ENCODE measurements at regions not wholly inside any gene's neighbourhood (a gene's known extent, or its start where the extent isn't known, plus 50 kb on each side); places are given as distances from the start of the nearest gene placed in this dataset.

GRCh38 chr1:172900376-172900997 is 150.3 kb downstream of the TNFSF18 start:
- TF ChIP-seq EZH2phosphoT487 (IDR thresholded peaks at IDR 0.05; ENCODE audit: low read depth, severe bottlenecking, unreplicated experiment) (no peak), CTCF (IDR thresholded peaks at IDR 0.05; ENCODE audit: poor library complexity) (no peak), EZH2 (IDR thresholded peaks at IDR 0.05; ENCODE audit: borderline replicate concordance) (no peak)
- 97% methylated on average over 2 of the region's 2 CpGs for WGBS (ENCODE audit: low lambda C conversion rate, missing lambda C conversion rate)

GRCh38 chr1:172902200-172902599 is 148.5 kb downstream of the TNFSF18 start:
- Histone ChIP-seq H3K4me3 (no peak overlapping the region), H3K27ac (no peak overlapping the region), H3K79me2 (no peaks in the 10 kb centered on the region), H3K36me3 (replicated peaks; ENCODE audit: insufficient read depth, low read depth) (no peaks in the 10 kb centered on the region), H3K27me3 (no peaks in the 10 kb centered on the region), H3K4me1 (ENCODE audit: insufficient read depth) (no peaks in the 10 kb centered on the region), H3K9me2 (replicated peaks; ENCODE audit: insufficient read depth) (no peaks in the 10 kb centered on the region), H3K4me2 (no peak overlapping the region), H3K9me3 (ENCODE audit: low read depth) (no peaks in the 10 kb centered on the region), H4K20me1 (ENCODE audit: insufficient read depth, poor library complexity, severe bottlenecking) (no peaks in the 10 kb centered on the region), H2AFZ (no peak overlapping the region)
- 99% methylated on average over 2 of the region's 2 CpGs for WGBS (ENCODE audit: low lambda C conversion rate, missing lambda C conversion rate)
- no peak for TF ChIP-seq CTCF (IDR thresholded peaks at IDR 0.05; ENCODE audit: poor library complexity)
- no peak for TF ChIP-seq EZH2phosphoT487 (IDR thresholded peaks at IDR 0.05; ENCODE audit: low read depth, severe bottlenecking, unreplicated experiment)
- no peak for TF ChIP-seq EZH2 (IDR thresholded peaks at IDR 0.05; ENCODE audit: borderline replicate concordance)
- no peak for DNase-seq (ENCODE audit: low spot score)

More at GRCh38 chr1:172900376-172900997, 150.3 kb downstream of the TNFSF18 start:
- Histone ChIP-seq H3K27me3 (no peaks in the 10 kb centered on the region), H3K79me2 (no peaks in the 10 kb centered on the region), H3K9me2 (replicated peaks; ENCODE audit: insufficient read depth) (no peaks in the 10 kb centered on the region), H3K9me3 (ENCODE audit: low read depth) (no peaks in the 10 kb centered on the region), H3K27ac (no peak overlapping the region), H3K36me3 (replicated peaks; ENCODE audit: insufficient read depth, low read depth) (no peaks in the 10 kb centered on the region), H3K4me2 (no peak overlapping the region), H2AFZ (no peak overlapping the region), H3K4me3 (no peak overlapping the region), H3K4me1 (ENCODE audit: insufficient read depth) (no peaks in the 10 kb centered on the region), H4K20me1 (ENCODE audit: insufficient read depth, poor library complexity, severe bottlenecking) (no peaks in the 10 kb centered on the region)
- DNase-seq (ENCODE audit: low spot score) = no peak

- no peak for TF ChIP-seq EZH2 (IDR thresholded peaks at IDR 0.05; ENCODE audit: borderline replicate concordance)
- no peak for TF ChIP-seq CTCF (IDR thresholded peaks at IDR 0.05; ENCODE audit: poor library complexity)
- TF ChIP-seq EZH2phosphoT487 (IDR thresholded peaks at IDR 0.05; ENCODE audit: low read depth, severe bottlenecking, unreplicated experiment) = no peak
- 55% methylated on average over 1 of the region's 1 CpG for WGBS (ENCODE audit: low lambda C conversion rate, missing lambda C conversion rate)
- H3K4me1 ChIP-seq (ENCODE audit: insufficient read depth) = no peaks in the 10 kb centered on the region
- H3K4me2 ChIP-seq = no peak overlapping the region
- no peaks in the 10 kb centered on the region for H3K9me2 ChIP-seq (replicated peaks; ENCODE audit: insufficient read depth)
- no peaks in the 10 kb centered on the region for H4K20me1 ChIP-seq (ENCODE audit: insufficient read depth, poor library complexity, severe bottlenecking)
- H3K36me3 ChIP-seq (replicated peaks; ENCODE audit: insufficient read depth, low read depth) = no peaks in the 10 kb centered on the region
- no peak overlapping the region for H2AFZ ChIP-seq
- no peak overlapping the region for H3K4me3 ChIP-seq
- no peaks in the 10 kb centered on the region for H3K9me3 ChIP-seq (ENCODE audit: low read depth)
- no peaks in the 10 kb centered on the region for H3K27me3 ChIP-seq
- no peaks in the 10 kb centered on the region for H3K79me2 ChIP-seq
- no peak for DNase-seq (ENCODE audit: low spot score)
- no peak overlapping the region for H3K27ac ChIP-seq
These were observed 147.8 kb downstream of the TNFSF18 start for GRCh38 chr1:172902861-172903381.
